HG02571 (cell line): ENCODE measurements at regions not wholly inside any gene's neighbourhood (a gene's known extent, or its start where the extent isn't known, plus 50 kb on each side); places are given as distances from the start of the nearest gene placed in this dataset.
"Not testable (repeated sequence)": the region's sequence is repeated elsewhere in the genome, so short reads cannot be mapped to it uniquely, and the experiment has no call there.

Source experiments
- ATAC-seq: cut with Tn5 transposase; IDR thresholded peaks from one replicate; pipeline ENCODE4 v1.9.1; 2021; ENCODE audit warnings: mild to moderate bottlenecking, moderate library complexity; ENCODE audit not compliant: unreplicated experiment

- ATAC-seq, result no peak
Measured at GRCh38 chr20:56723331-56723730, 94.2 kb downstream of the TFAP2C start.

- ATAC-seq, result no peak
Measured at GRCh38 chr20:56724241-56724757, 95.2 kb downstream of the TFAP2C start.

GRCh38 chr20:56730003-56730402 lies 100.9 kb downstream of the TFAP2C start:
- ATAC-seq, result no peak

GRCh38 chr20:56730996-56731395 lies 101.9 kb downstream of the TFAP2C start:
- ATAC-seq, result no peak

- ATAC-seq, result no peak
Measured at GRCh38 chr20:56731476-56731875, 102.4 kb downstream of the TFAP2C start.

GRCh38 chr20:56733967-56734366 lies 104.9 kb downstream of the TFAP2C start:
- ATAC-seq, result no peak

- ATAC-seq, result no peak
Measured at GRCh38 chr20:56735084-56735642, 106.1 kb downstream of the TFAP2C start.

GRCh38 chr20:56736285-56736857 lies 107.3 kb downstream of the TFAP2C start:
- ATAC-seq, result no peak

GRCh38 chr20:56744325-56744821 lies 115.3 kb downstream of the TFAP2C start:
- ATAC-seq, result not testable (repeated sequence)

GRCh38 chr20:56748476-56749377 lies 119.6 kb downstream of the TFAP2C start:
- ATAC-seq, result no peak

GRCh38 chr20:56750430-56750829 lies 121.3 kb downstream of the TFAP2C start:
- ATAC-seq, result no peak

- no peak for ATAC-seq
Measured at GRCh38 chr20:56752274-56752673, 123.2 kb downstream of the TFAP2C start.

GRCh38 chr20:56755201-56755600 lies 126.1 kb downstream of the TFAP2C start:
- no peak for ATAC-seq

GRCh38 chr20:56756658-56757057 lies 127.6 kb downstream of the TFAP2C start:
- ATAC-seq, result not testable (repeated sequence)

- no peak for ATAC-seq
Measured at GRCh38 chr20:56758706-56759105, 129.6 kb downstream of the TFAP2C start.

GRCh38 chr20:56759741-56760278 lies 130.7 kb downstream of the TFAP2C start:
- no peak for ATAC-seq

GRCh38 chr20:56760610-56761009 lies 131.5 kb downstream of the TFAP2C start:
- ATAC-seq, result no peak

- no peak for ATAC-seq
Measured at GRCh38 chr20:56761393-56761792, 132.3 kb downstream of the TFAP2C start.

GRCh38 chr20:56762401-56762800 lies 133.3 kb downstream of the TFAP2C start:
- ATAC-seq, result no peak

- ATAC-seq, result no peak
Measured at GRCh38 chr20:56762829-56763228, 133.7 kb downstream of the TFAP2C start.

- no peak for ATAC-seq
Measured at GRCh38 chr20:56764671-56765070, 135.6 kb downstream of the TFAP2C start.
